ENCODE measurements at regions not wholly inside any gene's neighbourhood (a gene's known extent, or its start where the extent isn't known, plus 50 kb on each side); places are given as distances from the start of the nearest gene placed in this dataset.
A peak's percentile ranks its signal among the peaks of the same experiment; 100 is the strongest.
"Not testable (repeated sequence)": the region's sequence is repeated elsewhere in the genome, so short reads cannot be mapped to it uniquely, and the experiment has no call there.

DNA sequence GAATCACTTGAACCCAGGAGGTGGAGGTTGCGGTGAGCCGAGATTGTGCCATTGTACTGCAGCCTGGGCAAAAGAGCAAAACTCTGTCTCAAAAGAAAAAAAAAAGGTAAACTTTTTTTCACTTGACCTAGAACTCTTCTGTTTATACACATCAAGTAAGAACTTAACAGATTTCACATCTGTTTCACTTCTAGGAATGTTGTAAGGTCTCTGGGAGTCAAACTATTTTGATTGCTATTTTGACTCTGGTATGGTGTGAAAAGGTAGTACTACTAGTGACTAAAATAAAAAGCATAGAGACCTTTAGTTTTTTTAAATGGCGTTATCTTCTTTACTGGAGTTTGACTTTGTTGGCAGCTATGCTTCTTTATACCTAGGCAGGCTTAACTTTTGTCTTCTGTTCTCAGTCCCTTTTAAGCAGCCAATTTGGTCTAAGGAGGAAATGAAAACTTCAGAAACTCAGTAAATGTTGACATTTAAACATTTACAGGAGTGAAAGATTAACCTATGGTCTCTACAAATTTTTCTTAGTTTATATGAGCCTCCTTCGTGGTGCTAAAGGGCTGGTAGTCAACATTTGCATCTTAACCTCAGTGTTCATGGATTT, 84.7 kb downstream of the METTL2B start:
- intact Hi-C loops (cut with micrococcal nuclease); H2AFZ ChIP-seq (ENCODE audit: insufficient read depth, low read depth, low read length, poor library complexity, severe bottlenecking): not testable (repeated sequence)

DNA sequence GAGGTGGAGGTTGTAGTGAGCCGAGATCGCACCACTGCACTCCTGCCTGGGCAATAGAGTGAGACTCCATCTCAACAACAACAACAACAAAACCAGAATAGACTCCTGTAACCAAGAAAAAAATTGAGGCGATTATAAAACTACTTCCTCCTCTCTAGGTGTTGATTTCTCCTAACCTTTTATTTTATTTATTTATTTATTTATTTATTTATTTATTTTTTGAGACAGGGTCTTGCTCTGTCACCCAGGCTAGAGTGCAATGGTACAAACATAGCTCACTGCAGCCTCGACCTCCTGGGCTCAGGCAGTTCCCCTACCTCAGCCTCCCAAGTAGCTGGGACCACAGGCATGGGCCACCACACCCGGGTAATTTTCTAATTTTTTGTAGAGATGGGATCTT, 86.2 kb downstream of the METTL2B start:
- H3K27me3 Mint-ChIP-seq (ENCODE audit: low read depth in 3 of 3); DNase-seq; H3K27ac ChIP-seq (ENCODE audit: low read depth in 1 of 2, low read length in 2 of 2); H3K4me1 ChIP-seq (ENCODE audit: control insufficient read depth in 1 of 2, insufficient read depth in 2 of 2, low read length in 2 of 2); H3K4me3 ChIP-seq (replicated peaks in 1 of 3; ENCODE audit: low read depth in 2 of 3, low read length in 3 of 3); H3K27me3 ChIP-seq (ENCODE audit: control insufficient read depth in 2 of 2, insufficient read depth in 2 of 2, low read length in 2 of 2); intact Hi-C loops (cut with micrococcal nuclease); H3K4me2 ChIP-seq (replicated peaks; ENCODE audit: extremely low read depth, low read length, poor library complexity, severe bottlenecking); H3K9me3 Mint-ChIP-seq; H2AFZ ChIP-seq (ENCODE audit: insufficient read depth, low read depth, low read length, poor library complexity, severe bottlenecking); H3K4me3 Mint-ChIP-seq; H3K4me1 Mint-ChIP-seq; H3K9me3 ChIP-seq (replicated peaks in 1 of 2; ENCODE audit: control insufficient read depth in 1 of 2, insufficient read depth in 1 of 2, low read length in 2 of 2); H3K9ac ChIP-seq (ENCODE audit: insufficient read depth, low read length, poor library complexity, severe bottlenecking): not testable (repeated sequence)
- WGBS (ENCODE audit: insufficient coverage): no CpG with 5 or more reads among the region's 5 CpGs
- Histone ChIP-seq H3K36me3 (replicated peaks in 1 of 2; ENCODE audit: control insufficient read depth in 1 of 2, insufficient read depth in 2 of 2, low read length in 2 of 2) (peaks cover 4 to 68% of the 10 kb centered on the region in 2 donors), H3K79me2 (ENCODE audit: insufficient read depth, low read length) (peaks cover 72% of the 10 kb centered on the region), H4K20me1 (ENCODE audit: insufficient read depth, low read length) (peaks cover 73% of the 10 kb centered on the region)
- Mint-ChIP-seq H3K27ac (peak overlapping the region in 1 of 7 donors; percentile 21), H3K36me3 (peaks cover 20 to 36% of the 10 kb centered on the region in 2 donors)

More for the DNA sequence above, 84.7 kb downstream of the METTL2B start:
- H3K4me1 Mint-ChIP-seq; H3K27me3 Mint-ChIP-seq (ENCODE audit: low read depth in 3 of 3); H3K9me3 ChIP-seq (replicated peaks in 1 of 2; ENCODE audit: control insufficient read depth in 1 of 2, insufficient read depth in 1 of 2, low read length in 2 of 2); H3K4me3 ChIP-seq (replicated peaks in 1 of 3; ENCODE audit: low read depth in 2 of 3, low read length in 3 of 3); DNase-seq; H3K9me3 Mint-ChIP-seq; H3K4me3 Mint-ChIP-seq; H3K4me1 ChIP-seq (ENCODE audit: control insufficient read depth in 1 of 2, insufficient read depth in 2 of 2, low read length in 2 of 2); H3K4me2 ChIP-seq (replicated peaks; ENCODE audit: extremely low read depth, low read length, poor library complexity, severe bottlenecking); H3K27me3 ChIP-seq (ENCODE audit: control insufficient read depth in 2 of 2, insufficient read depth in 2 of 2, low read length in 2 of 2); H3K27ac ChIP-seq (ENCODE audit: low read depth in 1 of 2, low read length in 2 of 2); H3K9ac ChIP-seq (ENCODE audit: insufficient read depth, low read length, poor library complexity, severe bottlenecking): not testable (repeated sequence)
- peaks cover 4 to 60% of the 10 kb centered on the region in 2 donors for H3K36me3 ChIP-seq (replicated peaks in 1 of 2; ENCODE audit: control insufficient read depth in 1 of 2, insufficient read depth in 2 of 2, low read length in 2 of 2)
- no CpG with 5 or more reads among the region's 4 CpGs for WGBS (ENCODE audit: insufficient coverage)
- peaks cover 75% of the 10 kb centered on the region for H3K79me2 ChIP-seq (ENCODE audit: insufficient read depth, low read length)
- H4K20me1 ChIP-seq (ENCODE audit: insufficient read depth, low read length): peaks cover 78% of the 10 kb centered on the region
- peak overlapping the region in 1 of 7 donors; percentile 1 for H3K27ac Mint-ChIP-seq
- H3K36me3 Mint-ChIP-seq: peaks cover 20 to 24% of the 10 kb centered on the region in 2 donors

DNA sequence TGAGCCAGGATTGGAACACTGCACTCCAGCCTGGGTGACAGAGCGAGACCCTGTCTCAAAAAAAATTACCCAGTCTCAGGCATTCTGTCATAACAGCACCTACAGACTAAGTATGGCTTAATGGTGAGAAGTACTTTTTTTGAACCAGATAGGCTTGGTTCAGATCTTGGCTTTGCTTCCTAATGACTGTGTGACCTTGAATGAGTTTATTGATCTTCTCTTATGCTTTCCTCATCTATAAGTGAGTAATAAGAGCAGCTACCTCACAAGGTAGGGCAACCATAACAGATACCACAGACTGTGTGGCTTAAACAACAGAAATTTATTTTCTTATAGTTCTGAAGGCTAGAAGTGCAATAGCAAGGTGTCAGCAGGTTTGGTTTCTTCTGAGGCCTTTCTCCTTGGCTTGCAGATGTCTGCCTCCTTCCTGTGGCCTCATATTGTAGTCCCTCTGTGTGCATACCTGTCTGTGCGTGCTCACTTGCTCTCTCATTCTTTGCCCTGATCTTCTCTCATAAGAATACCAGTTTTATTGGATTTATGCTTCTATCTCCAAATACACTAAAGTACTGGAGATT, 87.7 kb downstream of the METTL2B start:
- H3K4me3 ChIP-seq (replicated peaks in 1 of 3; ENCODE audit: low read depth in 2 of 3, low read length in 3 of 3); H3K27ac ChIP-seq (ENCODE audit: low read depth in 1 of 2, low read length in 2 of 2); H3K4me3 Mint-ChIP-seq; H3K9me3 ChIP-seq (replicated peaks in 1 of 2; ENCODE audit: control insufficient read depth in 1 of 2, insufficient read depth in 1 of 2, low read length in 2 of 2); intact Hi-C loops (cut with micrococcal nuclease); H3K9me3 Mint-ChIP-seq; H2AFZ ChIP-seq (ENCODE audit: insufficient read depth, low read depth, low read length, poor library complexity, severe bottlenecking); H3K4me2 ChIP-seq (replicated peaks; ENCODE audit: extremely low read depth, low read length, poor library complexity, severe bottlenecking); H3K27me3 ChIP-seq (ENCODE audit: control insufficient read depth in 2 of 2, insufficient read depth in 2 of 2, low read length in 2 of 2); H3K27me3 Mint-ChIP-seq (ENCODE audit: low read depth in 3 of 3); DNase-seq; H3K4me1 ChIP-seq (ENCODE audit: control insufficient read depth in 1 of 2, insufficient read depth in 2 of 2, low read length in 2 of 2); H3K9ac ChIP-seq (ENCODE audit: insufficient read depth, low read length, poor library complexity, severe bottlenecking); H3K4me1 Mint-ChIP-seq: not testable (repeated sequence)
- Histone ChIP-seq H4K20me1 (ENCODE audit: insufficient read depth, low read length) (peaks cover 74% of the 10 kb centered on the region), H3K79me2 (ENCODE audit: insufficient read depth, low read length) (peaks cover 71% of the 10 kb centered on the region), H3K36me3 (replicated peaks in 1 of 2; ENCODE audit: control insufficient read depth in 1 of 2, insufficient read depth in 2 of 2, low read length in 2 of 2) (peaks cover 0 to 68% of the 10 kb centered on the region in 2 donors)
- Mint-ChIP-seq H3K27ac (peak overlapping the region in 5 of 7 donors; percentile 40 to 72 (median 57)), H3K36me3 (peaks cover 19 to 38% of the 10 kb centered on the region in 2 donors)
- WGBS (ENCODE audit: insufficient coverage): no CpG with 5 or more reads among the region's 2 CpGs

DNA sequence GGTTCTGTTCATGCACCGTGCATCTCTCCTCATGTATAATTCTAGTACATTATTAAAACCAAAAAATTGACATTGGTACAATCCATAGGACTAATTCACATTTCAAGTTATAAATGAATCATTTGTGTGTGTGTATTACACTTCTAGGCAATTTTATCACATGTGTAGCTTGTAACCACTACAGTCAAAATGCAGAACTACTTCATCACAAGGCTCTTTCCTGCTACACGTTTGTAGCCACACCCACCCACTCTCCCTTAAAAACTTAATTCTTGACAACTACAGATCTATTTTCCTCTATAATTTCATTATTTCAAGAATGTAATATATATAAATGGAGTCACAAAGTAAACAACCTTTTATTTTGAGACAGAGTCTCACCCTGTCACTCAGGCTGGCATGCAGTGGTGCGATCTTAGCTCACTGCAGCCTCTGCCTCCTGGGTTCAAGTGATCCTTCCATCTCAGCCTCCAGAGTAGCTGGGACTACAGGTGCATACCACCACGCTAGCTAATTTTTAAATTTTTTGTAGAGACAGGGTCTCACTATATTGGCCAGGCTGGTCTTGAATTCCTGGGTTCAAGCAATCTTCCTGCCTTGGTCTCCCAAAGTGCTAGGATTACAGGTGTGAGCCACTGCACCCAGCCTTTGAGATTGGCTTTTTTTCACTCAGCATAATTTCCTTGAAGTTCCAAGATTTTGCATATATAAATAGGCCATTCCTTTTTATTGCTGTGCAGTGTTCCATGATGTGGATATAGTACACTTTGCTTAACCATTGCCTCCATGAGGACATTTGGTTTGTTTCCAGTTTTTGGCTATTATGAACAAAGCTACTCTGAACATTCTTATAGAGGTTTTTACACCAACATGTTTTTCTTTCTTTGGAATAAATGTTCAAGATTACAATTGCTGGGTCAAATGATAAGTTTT, 88.7 kb downstream of the METTL2B start:
- H3K4me2 ChIP-seq (replicated peaks; ENCODE audit: extremely low read depth, low read length, poor library complexity, severe bottlenecking); intact Hi-C loops (cut with micrococcal nuclease): not testable (repeated sequence)

More for the DNA sequence above, 88.7 kb downstream of the METTL2B start:
- Mint-ChIP-seq H3K27ac (peak overlapping the region in 2 of 7 donors; percentile 26 to 70), H3K36me3 (peaks cover 17 to 39% of the 10 kb centered on the region in 2 donors)
- H3K9me3 ChIP-seq (replicated peaks in 1 of 2; ENCODE audit: control insufficient read depth in 1 of 2, insufficient read depth in 1 of 2, low read length in 2 of 2); H3K27me3 Mint-ChIP-seq (ENCODE audit: low read depth in 3 of 3); H3K4me3 ChIP-seq (replicated peaks in 1 of 3; ENCODE audit: low read depth in 2 of 3, low read length in 3 of 3); H3K27me3 ChIP-seq (ENCODE audit: control insufficient read depth in 2 of 2, insufficient read depth in 2 of 2, low read length in 2 of 2); H3K27ac ChIP-seq (ENCODE audit: low read depth in 1 of 2, low read length in 2 of 2); H3K4me1 ChIP-seq (ENCODE audit: control insufficient read depth in 1 of 2, insufficient read depth in 2 of 2, low read length in 2 of 2); H3K9me3 Mint-ChIP-seq; H3K4me1 Mint-ChIP-seq; H3K4me3 Mint-ChIP-seq; H3K9ac ChIP-seq (ENCODE audit: insufficient read depth, low read length, poor library complexity, severe bottlenecking); H2AFZ ChIP-seq (ENCODE audit: insufficient read depth, low read depth, low read length, poor library complexity, severe bottlenecking): not testable (repeated sequence)
- Histone ChIP-seq H3K36me3 (replicated peaks in 1 of 2; ENCODE audit: control insufficient read depth in 1 of 2, insufficient read depth in 2 of 2, low read length in 2 of 2) (peaks cover 4 to 66% of the 10 kb centered on the region in 2 donors), H3K79me2 (ENCODE audit: insufficient read depth, low read length) (peaks cover 71% of the 10 kb centered on the region), H4K20me1 (ENCODE audit: insufficient read depth, low read length) (peaks cover 75% of the 10 kb centered on the region)
- 100% methylated on average over 1 of the region's 4 CpGs for WGBS (ENCODE audit: insufficient coverage)
- DNase-seq: peak; percentile 0 to 7 (median 3)

All from CD14-positive monocyte (primary cell).